HEK293 (cell line): ENCODE measurements at regions not wholly inside any gene's neighbourhood (a gene's known extent, or its start where the extent isn't known, plus 50 kb on each side); places are given as distances from the start of the nearest gene placed in this dataset.

Experiments used
- CTCF ChIA-PET: fragments of 350-600 bp; formaldehyde crosslinking; extraction: SDS; loops from one replicate; lab custom pipeline; 2021; ENCODE audit warnings: antibody characterized with exemption; lab: Yijun Ruan, JAX
- POLR2A ChIA-PET: fragments of 300-600 bp; formaldehyde crosslinking; extraction: SDS; loops from one replicate; lab custom pipeline; 2020; ENCODE audit warnings: antibody characterized with exemption, inconsistent platforms; lab: Yijun Ruan, JAX
- H3K27ac ChIP-seq: fragments of 200-500 bp; sonication (Bioruptor generic); 2 replicates; pipeline ENCODE4 v1.5.1; 2014; ENCODE audit warnings: low read depth, low read length, control low read depth, inconsistent platforms; ENCODE audit errors: extremely low read depth
- H3K36me3 ChIP-seq, 2 experiments: fragments of 200-500 bp in 1 of 2; sonication (Bioruptor generic) in 1 of 2; 1 replicate in 1 of 2; 2 replicates in 1 of 2; pipeline ENCODE4 v1.5.1; 2014 to 2017; ENCODE audit warnings: inconsistent platforms in 2 of 2, low read length in 2 of 2; ENCODE audit not compliant: control insufficient read depth in 2 of 2, insufficient read depth in 1 of 2
- H3K4me1 ChIP-seq: fragments of 200-500 bp; sonication (Bioruptor generic); 2 replicates; pipeline ENCODE4 v1.5.1; 2014; ENCODE audit warnings: mild to moderate bottlenecking, low read length, inconsistent platforms; ENCODE audit not compliant: control insufficient read depth, insufficient read depth
- H3K4me3 ChIP-seq: 2 replicates; pipeline ENCODE4 v1.5.1; 2011; ENCODE audit warnings: low read depth, mild to moderate bottlenecking, control low read depth, low read length, moderate library complexity
- H3K9me3 ChIP-seq: fragments of 200-500 bp; sonication (Bioruptor generic); 2 replicates; pipeline ENCODE4 v1.5.1; 2014; ENCODE audit warnings: low read depth, low read length, inconsistent platforms; ENCODE audit not compliant: control insufficient read depth, insufficient read depth
- ELK4 ChIP-seq: IDR thresholded peaks from 2 replicates; pipeline ENCODE4 v1.6.1; 2011; ENCODE audit warnings: mild to moderate bottlenecking, low read depth, low read length, borderline replicate concordance
- GLIS1 ChIP-seq: fragments of 450-650 bp; formaldehyde crosslinking; IDR thresholded peaks from 2 replicates; pipeline ENCODE4 v1.5.1; 2016; ENCODE audit warnings: missing biosample characterization, missing genetic modification characterization
- HOXD13 ChIP-seq: sonication (generic); formaldehyde crosslinking; IDR thresholded peaks from 2 replicates; pipeline ENCODE4 v1.8.0; 2022; ENCODE audit warnings: missing genetic modification reagents, borderline replicate concordance
- KLF8 ChIP-seq: fragments of 450-650 bp; formaldehyde crosslinking; IDR thresholded peaks from 2 replicates; pipeline ENCODE4 v1.5.1; 2016; ENCODE audit warnings: missing biosample characterization, missing genetic modification characterization
- OSR2 ChIP-seq: fragments of 450-650 bp; formaldehyde crosslinking; IDR thresholded peaks from 2 replicates; pipeline ENCODE4 v1.5.1; 2016; ENCODE audit warnings: missing biosample characterization, missing genetic modification characterization
- PATZ1 ChIP-seq: fragments of 450-650 bp; formaldehyde crosslinking; IDR thresholded peaks from 2 replicates; pipeline ENCODE4 v1.5.1; 2016; ENCODE audit warnings: missing biosample characterization, missing genetic modification characterization
- ZBTB20 ChIP-seq: fragments of 450-650 bp; formaldehyde crosslinking; IDR thresholded peaks from 2 replicates; pipeline ENCODE4 v1.5.1; 2016; ENCODE audit warnings: missing biosample characterization, missing genetic modification characterization
- ZBTB21 ChIP-seq: fragments of 450-650 bp; formaldehyde crosslinking; IDR thresholded peaks from 2 replicates; pipeline ENCODE4 v1.5.1; 2017; ENCODE audit warnings: missing biosample characterization, missing genetic modification characterization
- ZBTB44 ChIP-seq: fragments of 450-650 bp; IDR thresholded peaks from 2 replicates; pipeline ENCODE4 v1.5.1; 2018; ENCODE audit warnings: missing biosample characterization, mild to moderate bottlenecking, missing genetic modification characterization
- ZNF184 ChIP-seq: fragments of 450-650 bp; IDR thresholded peaks from 2 replicates; pipeline ENCODE4 v1.5.1; 2018; ENCODE audit warnings: missing biosample characterization, mild to moderate bottlenecking, missing genetic modification characterization
- ZNF362 ChIP-seq: fragments of 450-650 bp; formaldehyde crosslinking; IDR thresholded peaks from 2 replicates; pipeline ENCODE4 v1.5.1; 2016; ENCODE audit warnings: missing biosample characterization, missing genetic modification characterization
- ZNF510 ChIP-seq: fragments of 450-650 bp; formaldehyde crosslinking; IDR thresholded peaks from 2 replicates; pipeline ENCODE4 v1.5.1; 2018; ENCODE audit warnings: mild to moderate bottlenecking, missing genetic modification characterization, missing biosample characterization; ENCODE audit not compliant: insufficient replicate concordance
- ZNF521 ChIP-seq: fragments of 450-650 bp; formaldehyde crosslinking; IDR thresholded peaks from 2 replicates; pipeline ENCODE4 v1.5.1; 2017; ENCODE audit warnings: missing biosample characterization, mild to moderate bottlenecking, missing genetic modification characterization
- ZNF549 ChIP-seq: fragments of 450-650 bp; IDR thresholded peaks from 2 replicates; pipeline ENCODE4 v1.5.1; 2018; ENCODE audit warnings: missing biosample characterization, missing genetic modification characterization, mild to moderate bottlenecking, inconsistent platforms, moderate library complexity
- ZNF639 ChIP-seq: fragments of 450-650 bp; formaldehyde crosslinking; IDR thresholded peaks from 2 replicates; pipeline ENCODE4 v1.5.1; 2016; ENCODE audit warnings: missing biosample characterization, missing genetic modification characterization
- ZNF791 ChIP-seq: fragments of 450-650 bp; formaldehyde crosslinking; IDR thresholded peaks from 2 replicates; pipeline ENCODE4 v1.5.1; 2016; ENCODE audit warnings: missing biosample characterization, missing genetic modification characterization
- ZSCAN5A ChIP-seq: fragments of 450-650 bp; formaldehyde crosslinking; IDR thresholded peaks from 2 replicates; pipeline ENCODE4 v1.5.1; 2016; ENCODE audit warnings: missing biosample characterization, missing genetic modification characterization
- TF ChIP-seq, protein P1 (sequence below): fragments of 450-650 bp; formaldehyde crosslinking; conservative IDR thresholded peaks from 2 replicates; pipeline ENCODE4 v1.5.1; 2016; ENCODE audit warnings: low read depth, missing biosample characterization, missing genetic modification characterization

DNA sequence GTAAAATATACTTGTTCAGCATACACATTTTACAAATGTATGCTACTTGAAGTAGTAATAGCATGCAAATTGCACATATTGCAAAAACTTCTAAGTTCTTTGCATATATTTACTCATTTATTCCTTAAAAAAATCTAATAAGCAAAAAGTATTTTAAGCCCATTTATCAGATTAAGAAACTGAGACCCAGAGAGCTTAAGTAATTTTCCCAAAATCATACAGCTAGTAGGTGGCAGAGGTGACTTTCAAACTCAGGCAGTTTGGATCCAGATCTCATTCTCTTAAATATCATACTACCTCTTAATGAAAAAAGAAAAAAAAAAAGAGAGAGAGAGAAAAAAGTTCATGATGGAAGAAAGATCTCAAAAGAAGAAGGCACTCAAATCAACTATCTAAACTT lies 157.9 kb downstream of the RPS12 start (continued):
- TF ChIP-seq PATZ1 (tag by site-specific recombination) = no peak
- TF ChIP-seq GLIS1 = no peak
- TF ChIP-seq, protein P1, sequence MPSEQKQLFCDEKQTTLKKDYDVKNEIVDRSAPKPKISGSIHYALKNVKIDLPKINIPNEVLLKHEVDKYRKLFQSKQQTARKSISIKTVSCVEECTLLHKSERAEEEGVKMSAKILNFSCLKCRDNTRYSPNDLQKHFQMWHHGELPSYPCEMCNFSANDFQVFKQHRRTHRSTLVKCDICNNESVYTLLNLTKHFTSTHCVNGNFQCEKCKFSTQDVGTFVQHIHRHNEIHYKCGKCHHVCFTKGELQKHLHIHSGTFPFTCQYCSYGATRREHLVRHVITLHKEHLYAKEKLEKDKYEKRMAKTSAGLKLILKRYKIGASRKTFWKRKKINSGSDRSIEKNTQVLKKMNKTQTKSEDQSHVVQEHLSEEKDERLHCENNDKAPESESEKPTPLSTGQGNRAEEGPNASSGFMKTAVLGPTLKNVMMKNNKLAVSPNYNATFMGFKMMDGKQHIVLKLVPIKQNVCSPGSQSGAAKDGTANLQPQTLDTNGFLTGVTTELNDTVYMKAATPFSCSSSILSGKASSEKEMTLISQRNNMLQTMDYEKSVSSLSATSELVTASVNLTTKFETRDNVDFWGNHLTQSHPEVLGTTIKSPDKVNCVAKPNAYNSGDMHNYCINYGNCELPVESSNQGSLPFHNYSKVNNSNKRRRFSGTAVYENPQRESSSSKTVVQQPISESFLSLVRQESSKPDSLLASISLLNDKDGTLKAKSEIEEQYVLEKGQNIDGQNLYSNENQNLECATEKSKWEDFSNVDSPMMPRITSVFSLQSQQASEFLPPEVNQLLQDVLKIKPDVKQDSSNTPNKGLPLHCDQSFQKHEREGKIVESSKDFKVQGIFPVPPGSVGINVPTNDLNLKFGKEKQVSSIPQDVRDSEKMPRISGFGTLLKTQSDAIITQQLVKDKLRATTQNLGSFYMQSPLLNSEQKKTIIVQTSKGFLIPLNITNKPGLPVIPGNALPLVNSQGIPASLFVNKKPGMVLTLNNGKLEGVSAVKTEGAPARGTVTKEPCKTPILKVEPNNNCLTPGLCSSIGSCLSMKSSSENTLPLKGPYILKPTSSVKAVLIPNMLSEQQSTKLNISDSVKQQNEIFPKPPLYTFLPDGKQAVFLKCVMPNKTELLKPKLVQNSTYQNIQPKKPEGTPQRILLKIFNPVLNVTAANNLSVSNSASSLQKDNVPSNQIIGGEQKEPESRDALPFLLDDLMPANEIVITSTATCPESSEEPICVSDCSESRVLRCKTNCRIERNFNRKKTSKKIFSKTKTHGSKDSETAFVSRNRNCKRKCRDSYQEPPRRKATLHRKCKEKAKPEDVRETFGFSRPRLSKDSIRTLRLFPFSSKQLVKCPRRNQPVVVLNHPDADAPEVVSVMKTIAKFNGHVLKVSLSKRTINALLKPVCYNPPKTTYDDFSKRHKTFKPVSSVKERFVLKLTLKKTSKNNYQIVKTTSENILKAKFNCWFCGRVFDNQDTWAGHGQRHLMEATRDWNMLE (tag by site-specific recombination) = no peak

GRCh38 chr6:132972971-132973370 lies 158.6 kb downstream of the RPS12 start:
- TF ChIP-seq ZNF362 (tag by site-specific recombination) = peak; percentile 93
- TF ChIP-seq ZBTB44 (tag by site-specific recombination) = no peak
- TF ChIP-seq, all 188 proteins: peak for 1
- POLR2A ChIA-PET = interaction anchor here (0.6 kb wide), 1 partner anchor 543 kb away, joined by 4 read pairs; no protein-coding TSS in a partner anchor
- Histone ChIP-seq H3K27ac (no peak overlapping the region), H3K4me3 (no peak overlapping the region), H3K36me3 (no peaks in the 10 kb centered on the region), H3K9me3 (no peaks in the 10 kb centered on the region), H3K4me1 (peaks cover 25% of the 10 kb centered on the region)
- CTCF ChIA-PET = interaction anchor here (0.5 to 2.2 kb wide), 6 partner anchors 11 to 1205 kb away, joined by 3 to 14 read pairs (median 5); no protein-coding TSS in a partner anchor

DNA sequence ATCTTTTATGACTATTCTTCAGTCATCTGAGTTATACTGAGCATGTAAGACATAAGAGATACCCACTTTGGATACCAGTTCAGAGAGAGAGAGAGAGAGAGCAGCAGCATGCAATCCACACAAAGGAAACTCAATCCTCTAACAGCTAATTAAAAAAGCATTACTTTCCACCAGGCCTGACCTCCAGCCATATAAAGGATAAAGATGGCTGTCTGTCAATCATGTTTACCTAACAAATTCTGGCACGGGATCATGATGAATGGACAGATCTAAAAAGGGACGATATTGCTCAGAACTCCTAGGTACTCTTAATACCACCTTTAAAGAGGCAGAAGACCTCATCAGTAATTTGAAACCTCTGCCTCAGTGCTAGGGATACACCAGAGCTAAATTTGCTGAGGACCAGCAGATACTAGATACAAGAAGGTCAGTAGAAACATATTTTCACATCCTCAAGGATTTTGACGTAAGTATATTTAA lies 159.2 kb downstream of the RPS12 start:
- CTCF ChIA-PET = interaction anchor here (0.5 to 2.2 kb wide), 8 partner anchors 11 to 1205 kb away, joined by 3 to 10 read pairs (median 4); no protein-coding TSS in a partner anchor
- no peaks in the 10 kb centered on the region for H3K9me3 ChIP-seq
- no peaks in the 10 kb centered on the region for H3K36me3 ChIP-seq
- POLR2A ChIA-PET = no interaction called here
- no peak overlapping the region for H3K27ac ChIP-seq
- peaks cover 19% of the 10 kb centered on the region for H3K4me1 ChIP-seq
- H3K4me3 ChIP-seq = no peak overlapping the region
- TF ChIP-seq OSR2 (tag by site-specific recombination) = peak; percentile 82
- peak; percentile 67 for TF ChIP-seq KLF8
- no peak for TF ChIP-seq ZNF791 (tag by site-specific recombination)
- no peak for TF ChIP-seq ZSCAN5A (tag by site-specific recombination)
- TF ChIP-seq ZNF521 (tag by site-specific recombination) = no peak
- TF ChIP-seq ZBTB21 (tag by site-specific recombination) = no peak
- TF ChIP-seq ELK4 = no peak
- TF ChIP-seq ZNF510 (tag by site-specific recombination) = no peak
- no peak for TF ChIP-seq ZBTB20 (tag by site-specific recombination)
- no peak for TF ChIP-seq ZNF184 (tag by site-specific recombination)
- no peak for TF ChIP-seq ZNF549 (tag by site-specific recombination)
- TF ChIP-seq HOXD13 = peak; percentile 46; the same call in 1 of the 2 replicates
- peak; percentile 63; the same call in 1 of the 2 replicates for TF ChIP-seq ZNF639 (tag by site-specific recombination)
